GM21360 (cell line): ENCODE measurements at regions not wholly inside any gene's neighbourhood (a gene's known extent, or its start where the extent isn't known, plus 50 kb on each side); places are given as distances from the start of the nearest gene placed in this dataset.

ENCODE experiments used
- ATAC-seq: cut with Tn5 transposase; IDR thresholded peaks from one replicate; pipeline ENCODE4 v1.9.1; 2021; ENCODE audit warnings: mild to moderate bottlenecking, moderate library complexity; ENCODE audit not compliant: unreplicated experiment

GRCh38 chr2:20523073-20523798, 76.4 kb downstream of the RHOB start:
- no peak for ATAC-seq

DNA sequence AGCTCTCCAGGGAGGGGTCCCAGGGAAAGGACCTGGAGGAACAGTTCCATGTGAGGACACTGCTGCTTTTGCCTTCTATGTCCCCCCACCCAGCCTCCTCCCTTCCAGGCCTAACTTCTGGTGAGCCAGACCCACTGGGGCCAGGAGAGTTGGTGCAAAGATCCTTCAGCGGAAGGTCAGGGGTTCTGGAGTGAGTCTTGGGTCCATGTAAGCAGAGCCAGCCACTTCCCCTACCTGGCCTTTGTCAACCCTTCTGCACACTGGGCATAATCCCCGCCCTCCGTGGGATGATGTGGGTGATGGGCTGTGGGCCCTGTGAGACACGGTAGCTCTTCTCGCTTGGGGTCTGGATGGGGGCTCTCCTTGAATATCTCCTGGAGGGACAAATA, 76.9 kb downstream of the RHOB start:
- no peak for ATAC-seq

DNA sequence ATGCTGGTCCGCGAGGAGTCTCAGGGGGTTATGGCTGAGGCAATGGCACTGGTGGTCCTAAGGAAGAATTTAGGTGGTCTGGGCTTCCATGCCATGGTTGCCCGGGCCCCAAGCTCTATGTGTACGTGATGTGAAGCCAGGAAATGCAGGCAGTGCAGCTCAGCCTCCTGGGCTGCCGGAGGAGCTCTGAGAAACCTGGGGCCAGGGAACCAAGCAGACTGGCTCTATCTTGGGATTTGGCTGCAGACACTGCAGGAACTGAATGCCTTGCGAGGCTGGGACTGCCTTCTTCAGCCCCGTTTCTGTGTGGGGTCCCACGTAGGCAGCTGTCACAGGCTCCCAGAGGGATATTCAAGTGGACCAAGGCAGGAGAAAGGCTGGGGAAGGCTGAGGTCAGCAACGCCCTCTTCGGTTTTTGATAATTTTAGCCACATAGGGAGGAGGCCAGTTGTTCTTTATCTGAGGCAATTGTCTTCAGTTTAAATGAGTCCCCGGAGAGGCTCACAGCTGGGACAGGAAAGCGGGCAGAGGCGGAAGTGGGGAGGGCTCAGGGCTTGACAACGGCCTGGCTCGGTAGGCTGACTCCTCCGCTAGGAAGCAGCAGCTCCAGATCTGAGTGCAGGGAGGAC, 77.7 kb downstream of the RHOB start:
- ATAC-seq, result peak; percentile 52

DNA sequence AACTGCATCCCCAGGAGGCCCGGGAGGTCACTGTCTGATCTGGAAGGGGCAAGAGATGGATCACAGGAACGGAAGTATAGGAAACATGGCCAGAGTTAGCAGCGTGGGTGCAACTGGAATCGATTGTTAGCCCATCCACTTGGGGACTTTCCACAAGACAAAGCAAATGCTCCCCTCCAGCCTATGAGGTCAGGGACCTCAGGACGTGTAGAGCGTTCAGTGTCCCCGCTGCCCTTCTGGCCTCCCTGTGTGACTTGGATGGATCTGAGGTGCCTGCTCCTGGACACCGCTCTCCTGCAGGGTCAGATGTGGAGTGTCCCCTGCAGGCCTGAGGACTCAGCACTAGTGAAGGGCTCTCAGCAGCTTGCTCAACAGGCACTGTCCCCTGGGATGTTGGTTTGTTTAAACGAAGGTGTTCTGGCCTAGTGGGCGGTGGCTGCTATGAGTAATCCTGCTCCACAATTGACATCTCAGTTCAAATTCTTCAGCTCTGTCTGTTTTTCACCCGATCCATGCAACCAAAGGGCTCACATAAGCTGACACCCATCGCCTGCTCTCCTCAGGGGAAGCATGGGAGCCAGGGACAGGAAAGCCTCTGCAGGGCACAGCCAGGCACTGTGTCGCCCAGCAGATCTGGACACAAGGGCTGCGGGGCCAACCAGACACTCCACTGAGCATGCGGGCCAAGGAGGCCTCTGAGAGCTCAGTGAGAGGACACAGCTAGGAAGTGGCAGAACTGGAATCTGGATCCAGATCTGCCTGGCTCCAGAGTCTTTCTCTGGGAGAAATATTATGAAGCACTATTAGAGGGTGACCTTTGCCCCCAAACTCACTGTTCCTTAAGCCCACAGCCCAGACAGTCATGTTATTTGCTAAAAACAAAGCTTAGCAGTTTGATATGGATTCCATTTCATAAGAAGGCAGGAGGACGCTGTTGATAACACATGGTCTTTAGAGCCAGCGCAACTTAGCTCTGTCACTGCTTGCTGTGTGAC, 78.5 kb downstream of the RHOB start:
- ATAC-seq, result peak; percentile 90

DNA sequence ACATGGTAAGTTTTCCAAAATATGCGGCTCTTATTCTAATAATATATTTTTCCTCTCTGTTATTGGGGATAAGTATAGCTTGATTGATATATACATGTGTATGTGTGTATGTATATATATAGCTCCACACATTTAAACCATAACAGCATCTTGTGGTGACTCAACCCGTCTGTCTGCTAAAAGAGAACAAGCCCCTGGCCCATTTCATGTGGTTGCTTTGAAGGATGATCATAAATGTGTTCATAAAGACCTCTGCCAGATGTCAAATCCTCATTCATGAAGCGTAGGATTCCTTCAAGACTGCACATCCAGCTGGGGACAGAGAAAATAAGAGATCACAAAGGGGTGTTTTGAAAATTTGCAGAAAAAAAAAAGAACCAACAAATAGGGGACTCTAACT, 79.3 kb downstream of the RHOB start:
- no peak for ATAC-seq

DNA sequence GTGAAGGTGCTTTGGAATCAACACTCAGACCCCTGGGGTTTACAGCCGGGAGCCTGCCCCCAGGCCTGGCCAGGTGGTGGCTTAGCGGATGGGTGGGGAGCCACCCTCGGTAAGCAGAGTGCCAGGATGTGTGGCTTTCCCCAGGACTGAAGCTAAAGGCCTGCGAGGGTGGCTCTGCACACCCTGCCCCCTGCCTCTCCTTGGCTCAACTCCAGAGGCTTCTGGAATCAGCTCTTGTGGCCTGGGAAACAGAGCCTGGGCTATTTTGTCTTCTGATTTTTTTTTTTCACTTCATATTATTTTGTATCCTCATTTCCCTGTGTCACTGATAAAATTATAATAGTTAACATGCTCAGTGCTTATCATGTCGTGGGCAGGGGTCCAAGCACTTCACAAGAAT, 79.8 kb downstream of the RHOB start:
- ATAC-seq, result no peak

- ATAC-seq, result no peak
Observed at GRCh38 chr2:20528713-20529112, 81.8 kb downstream of the RHOB start.

DNA sequence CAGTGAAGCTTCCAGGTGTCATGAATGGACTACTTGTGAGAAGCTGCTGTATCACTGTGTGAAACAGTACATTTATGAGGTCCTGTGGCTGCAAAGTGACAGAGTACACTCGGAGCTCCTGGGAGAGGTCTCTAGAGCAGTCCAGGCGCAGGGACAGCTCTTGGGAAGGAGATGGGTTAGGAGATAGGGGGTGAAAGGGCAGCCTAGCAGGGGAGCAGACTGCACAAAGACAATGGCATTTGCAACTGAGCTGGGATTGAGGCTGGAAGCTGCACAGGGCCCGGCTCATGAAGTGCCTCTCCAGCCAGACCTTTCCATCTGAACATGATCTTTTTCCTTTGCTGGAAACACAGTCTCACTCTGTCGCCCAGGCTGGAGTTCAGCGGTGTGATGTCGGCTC, 83.6 kb downstream of the RHOB start:
- no peak for ATAC-seq

GRCh38 chr2:20531633-20532262, 84.9 kb downstream of the RHOB start:
- no peak for ATAC-seq

DNA sequence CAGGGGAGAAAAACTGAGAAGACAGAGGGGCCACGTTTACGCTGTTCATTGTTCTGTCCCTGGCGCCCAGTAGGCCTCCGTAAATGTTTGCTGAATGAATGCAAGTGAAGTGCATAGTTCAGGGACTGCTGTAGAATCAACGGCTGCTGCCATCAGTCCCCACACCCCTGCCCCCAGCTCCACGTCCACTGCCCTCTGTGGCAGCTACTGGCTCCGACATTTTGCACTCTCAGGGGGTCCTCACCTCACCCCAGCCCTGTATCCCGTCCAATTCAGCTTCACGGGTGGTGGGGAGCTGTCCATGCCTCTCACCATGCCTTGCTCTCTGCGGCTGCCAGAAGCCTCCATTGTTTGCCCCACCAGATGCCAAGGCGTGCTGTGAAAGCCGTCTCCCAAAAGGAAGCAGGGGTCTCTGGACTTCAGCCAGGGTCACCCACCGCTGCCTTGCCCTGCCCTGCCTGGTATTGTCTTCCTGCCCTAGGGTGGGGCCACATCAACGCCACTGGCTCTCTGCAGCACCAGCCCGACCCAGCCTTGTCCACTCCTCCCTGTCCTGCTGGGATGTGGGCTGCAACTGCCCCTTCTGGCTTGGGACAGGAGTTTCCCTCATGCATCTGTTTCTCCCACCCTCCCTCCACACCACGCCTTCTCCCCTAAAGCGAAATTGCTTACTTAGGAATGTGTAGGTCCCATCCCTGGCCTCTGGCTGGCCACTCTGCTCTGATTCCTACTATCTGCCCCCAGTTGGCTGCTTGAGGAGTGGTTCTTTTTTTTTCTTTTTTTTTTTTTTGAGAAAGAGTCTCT, 86.0 kb downstream of the RHOB start:
- ATAC-seq, result no peak

DNA sequence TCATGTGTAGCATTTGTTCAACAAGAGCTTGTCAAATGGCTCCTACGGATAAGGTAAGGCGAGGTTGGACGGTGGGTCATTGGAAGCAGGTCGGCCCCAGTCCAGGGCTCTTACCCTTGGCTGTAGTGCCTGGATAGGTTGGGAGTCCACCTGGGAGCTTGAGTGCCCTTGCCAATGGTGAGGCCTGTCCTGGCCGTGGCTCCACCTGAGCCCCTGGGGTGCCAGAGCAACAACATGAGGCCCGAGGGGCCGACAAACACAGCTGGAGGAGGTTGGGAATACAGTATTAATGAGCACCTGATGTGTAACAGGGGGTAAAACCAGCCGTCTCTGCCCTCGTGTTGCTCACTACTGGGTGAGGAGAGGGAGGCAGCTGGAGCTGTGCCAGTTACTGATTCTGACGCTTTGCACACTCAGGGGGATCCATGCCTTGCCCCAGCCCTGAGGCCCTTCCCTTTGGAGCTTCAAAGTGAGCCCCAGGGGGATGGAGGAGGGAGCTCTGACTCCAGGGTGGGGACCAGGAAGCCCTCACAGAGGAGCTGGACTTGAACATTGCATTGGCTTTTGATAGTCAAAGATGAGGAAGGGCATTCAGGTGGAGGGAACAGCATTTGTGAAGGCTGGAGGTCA, 87.2 kb downstream of the RHOB start:
- ATAC-seq, result no peak

GRCh38 chr2:20534913-20535801, 88.3 kb downstream of the RHOB start:
- no peak for ATAC-seq

DNA sequence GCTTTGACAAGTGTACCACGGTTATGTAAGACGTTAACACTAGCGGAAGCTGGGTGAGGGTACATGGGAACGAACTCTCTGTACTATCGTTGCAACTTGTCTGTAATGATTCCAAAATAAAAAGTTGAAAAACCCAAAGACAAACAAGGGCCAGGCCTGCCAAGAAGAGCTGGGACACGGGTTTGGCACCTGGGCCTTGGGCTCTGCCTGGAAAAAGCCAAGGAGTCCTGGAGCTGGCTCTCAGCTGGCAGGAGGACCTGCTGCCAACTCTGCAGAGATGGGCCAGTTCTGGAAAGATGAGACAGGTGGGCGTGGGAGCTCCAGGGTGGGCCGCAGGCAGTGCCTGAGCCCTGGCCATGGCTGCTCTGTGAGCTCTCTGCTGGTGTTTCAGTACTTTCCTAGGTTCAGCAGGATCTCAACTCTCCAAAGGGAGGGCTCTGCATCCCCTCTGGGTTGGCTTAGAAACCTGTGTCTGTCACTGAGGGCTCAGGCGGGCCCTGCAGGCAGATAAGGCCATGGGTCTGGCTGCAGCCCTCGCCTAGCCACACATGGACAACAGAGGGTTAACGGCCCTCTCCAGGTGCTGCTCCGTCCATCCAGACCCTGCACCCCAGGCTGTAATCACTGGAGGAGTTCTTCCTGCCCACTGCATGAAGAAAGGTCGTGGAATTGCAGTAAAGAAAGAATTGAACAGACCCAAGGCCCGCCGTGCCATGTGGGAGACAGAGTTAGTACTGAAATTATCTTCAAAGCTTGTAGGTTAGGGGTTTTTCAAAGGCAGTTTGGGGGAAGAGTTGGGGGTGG, 89.9 kb downstream of the RHOB start:
- no peak for ATAC-seq

DNA sequence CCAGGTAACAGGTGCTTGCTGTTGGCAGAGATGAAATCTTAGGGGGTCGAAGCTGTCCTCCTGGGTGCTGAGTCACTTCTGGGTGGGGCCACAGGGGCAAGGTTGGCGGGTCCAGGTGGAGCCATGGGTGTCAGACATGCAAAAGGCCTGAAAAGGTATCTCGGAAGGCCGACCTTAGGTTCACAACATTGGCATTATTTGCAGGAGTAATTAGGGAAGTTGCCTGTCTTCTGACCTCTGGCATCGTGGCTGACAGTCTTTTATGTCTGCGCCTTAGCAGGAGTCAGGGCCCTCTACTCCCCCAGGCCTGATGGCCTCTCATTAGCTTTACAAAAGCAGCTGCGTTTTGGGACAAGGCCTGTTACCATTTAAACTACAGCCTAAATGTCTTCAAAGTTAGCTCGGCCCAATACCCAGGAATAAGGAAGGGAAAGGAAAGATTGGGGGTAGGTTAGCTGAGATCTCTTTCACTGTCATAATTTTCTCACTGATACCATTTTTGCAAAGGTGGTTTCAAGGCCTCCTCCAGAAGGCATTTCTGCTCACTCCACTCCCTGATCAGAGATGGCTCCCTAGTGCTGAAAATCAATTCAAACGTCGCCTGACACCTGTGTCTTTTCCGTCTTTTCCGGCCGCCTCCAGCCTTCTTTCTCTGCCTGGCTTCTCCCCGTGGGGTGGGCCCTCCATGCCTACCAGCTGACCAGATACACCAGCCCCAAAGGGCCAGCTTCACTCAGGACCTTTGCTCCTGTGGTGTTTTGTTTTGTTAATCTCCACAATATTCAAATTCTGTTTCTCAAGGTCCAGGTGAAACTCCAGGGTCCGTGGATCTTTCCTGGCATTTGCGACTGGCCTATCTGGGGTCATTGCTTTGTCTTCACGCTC, 90.8 kb downstream of the RHOB start:
- ATAC-seq, result no peak

DNA sequence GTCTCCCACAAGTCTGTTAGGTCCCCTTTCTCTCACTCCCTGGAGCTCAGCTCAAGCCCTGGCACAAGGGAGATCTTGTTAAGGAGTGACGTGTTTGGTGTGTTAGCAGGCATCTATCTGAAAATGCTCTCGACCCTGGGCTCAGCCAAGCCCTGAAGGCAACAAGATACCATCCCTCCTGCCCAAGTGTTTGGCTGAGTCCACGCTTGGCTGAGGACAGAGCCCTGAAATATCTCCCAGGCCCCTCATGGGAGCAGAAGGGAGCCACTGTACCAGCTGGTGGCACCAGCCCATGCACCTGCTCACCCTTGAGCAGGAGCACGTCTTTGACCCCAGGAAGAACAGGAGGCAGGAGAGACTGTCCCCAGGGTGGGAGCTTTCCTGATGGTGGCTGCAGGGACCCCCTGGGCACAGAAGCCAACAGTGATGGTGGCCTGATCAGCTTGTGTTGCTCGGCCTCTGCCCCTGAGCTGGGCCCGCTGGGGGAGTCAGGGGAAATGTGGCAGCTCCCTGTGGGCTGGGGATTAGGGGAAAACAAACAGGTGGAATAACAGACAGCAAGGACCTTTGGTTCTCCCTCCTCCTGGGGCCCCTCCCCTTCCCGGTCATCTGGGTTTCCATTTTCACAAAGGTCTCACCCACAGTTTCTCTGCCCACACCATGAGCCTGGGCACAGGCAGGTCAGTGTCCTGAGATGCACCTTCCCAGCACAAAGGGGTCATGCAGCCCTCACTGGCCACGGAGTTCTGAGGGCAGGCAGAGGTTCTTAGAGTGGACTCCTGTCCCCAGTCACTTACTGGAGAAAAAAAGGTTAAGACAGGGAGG, 91.6 kb downstream of the RHOB start:
- no peak for ATAC-seq

GRCh38 chr2:20539133-20539719, 92.4 kb downstream of the RHOB start:
- no peak for ATAC-seq
